H1 (cell line): ENCODE measurements at regions not wholly inside any gene's neighbourhood (a gene's known extent, or its start where the extent isn't known, plus 50 kb on each side); places are given as distances from the start of the nearest gene placed in this dataset.

Experiments
- CHD7 ChIP-seq: fragments of 300-600 bp; sonication (generic); IDR thresholded peaks from 2 replicates; pipeline ENCODE4 v1.7.1; 2012; ENCODE audit warnings: low read length, moderate library complexity, mild to moderate bottlenecking, inconsistent platforms; ENCODE audit not compliant: insufficient replicate concordance
- FOSL1 ChIP-seq: IDR thresholded peaks from 2 replicates; pipeline ENCODE4 v1.6.1; 2011; ENCODE audit warnings: mild to moderate bottlenecking, low read depth, low read length, moderate library complexity; ENCODE audit not compliant: insufficient read depth
- SRF ChIP-seq: IDR thresholded peaks from 2 replicates; pipeline ENCODE4 v1.6.1; 2011; ENCODE audit warnings: mild to moderate bottlenecking, low read depth, low read length, moderate library complexity
- SUZ12 ChIP-seq: fragments of 200-600 bp; sonication (generic); IDR thresholded peaks from 2 replicates; pipeline ENCODE4 v1.6.1; 2012; ENCODE audit warnings: mild to moderate bottlenecking, inconsistent platforms, low read length, moderate library complexity, mixed read lengths
- TF ChIP-seq, protein P1 (sequence below): IDR thresholded peaks from 2 replicates; pipeline ENCODE4 v1.6.1; 2012; ENCODE audit warnings: low read length, inconsistent platforms

GRCh38 chr9:120289098-120289497 is 290.9 kb downstream of the CDK5RAP2 start (continued):
- no peak for TF ChIP-seq CHD7
- TF ChIP-seq SUZ12, result no peak
- TF ChIP-seq, protein P1, sequence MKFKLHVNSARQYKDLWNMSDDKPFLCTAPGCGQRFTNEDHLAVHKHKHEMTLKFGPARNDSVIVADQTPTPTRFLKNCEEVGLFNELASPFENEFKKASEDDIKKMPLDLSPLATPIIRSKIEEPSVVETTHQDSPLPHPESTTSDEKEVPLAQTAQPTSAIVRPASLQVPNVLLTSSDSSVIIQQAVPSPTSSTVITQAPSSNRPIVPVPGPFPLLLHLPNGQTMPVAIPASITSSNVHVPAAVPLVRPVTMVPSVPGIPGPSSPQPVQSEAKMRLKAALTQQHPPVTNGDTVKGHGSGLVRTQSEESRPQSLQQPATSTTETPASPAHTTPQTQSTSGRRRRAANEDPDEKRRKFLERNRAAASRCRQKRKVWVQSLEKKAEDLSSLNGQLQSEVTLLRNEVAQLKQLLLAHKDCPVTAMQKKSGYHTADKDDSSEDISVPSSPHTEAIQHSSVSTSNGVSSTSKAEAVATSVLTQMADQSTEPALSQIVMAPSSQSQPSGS, result no peak
- TF ChIP-seq SRF, result no peak
- TF ChIP-seq FOSL1, result no peak
